Fibroblast of mammary gland (primary cell): ENCODE measurements at regions not wholly inside any gene's neighbourhood (a gene's known extent, or its start where the extent isn't known, plus 50 kb on each side); places are given as distances from the start of the nearest gene placed in this dataset.

Experiments used
- DNase-seq: peaks from one replicate; pipeline ENCODE4 v3.0.0-alpha.2; 2010; ENCODE audit warnings: low read depth
- H3K4me3 ChIP-seq: 2 replicates; pipeline ENCODE4 v1.5.1; 2011; ENCODE audit warnings: low read depth, mild to moderate bottlenecking, low read length, moderate library complexity; ENCODE audit not compliant: control insufficient read depth
- CTCF ChIP-seq: conservative IDR thresholded peaks from 2 replicates; pipeline ENCODE4 v1.5.1; 2011; ENCODE audit warnings: low read depth, low read length, inconsistent platforms; ENCODE audit not compliant: control insufficient read depth, insufficient read depth

- H3K4me3 ChIP-seq, result no peak overlapping the region
- no peak for DNase-seq
- no peak for TF ChIP-seq CTCF
These were observed 270.3 kb downstream of the TXNL1 start for GRCh38 chr18:56368066-56368465.

- H3K4me3 ChIP-seq, result no peak overlapping the region
- peak; percentile 22 for TF ChIP-seq CTCF
- no peak for DNase-seq
These were observed 279.6 kb downstream of the TXNL1 start for GRCh38 chr18:56358608-56359280.

- no peak for TF ChIP-seq CTCF
- H3K4me3 ChIP-seq, result no peak overlapping the region
- no peak for DNase-seq
These were observed 284.6 kb downstream of the TXNL1 start for GRCh38 chr18:56353663-56354260.

GRCh38 chr18:56351911-56352500 is 286.4 kb downstream of the TXNL1 start:
- DNase-seq, result no peak
- no peak overlapping the region for H3K4me3 ChIP-seq
- no peak for TF ChIP-seq CTCF

- H3K4me3 ChIP-seq, result no peak overlapping the region
- no peak for TF ChIP-seq CTCF
- no peak for DNase-seq
These were observed 300.9 kb downstream of the TXNL1 start for GRCh38 chr18:56337507-56337906.

GRCh38 chr18:56333839-56334238 is 304.6 kb downstream of the TXNL1 start:
- no peak for TF ChIP-seq CTCF

More at GRCh38 chr18:56333839-56334238, 304.6 kb downstream of the TXNL1 start:
- peak; percentile 3 for DNase-seq
- no peak overlapping the region for H3K4me3 ChIP-seq
